Tibial nerve (tissue), 3 donors: ENCODE measurements at regions not wholly inside any gene's neighbourhood (a gene's known extent, or its start where the extent isn't known, plus 50 kb on each side); places are given as distances from the start of the nearest gene placed in this dataset.

Source experiments
- CTCF ChIP-seq, 5 experiments: fragments of 200-600 bp in 3 of 5; fragments of 450-650 bp in 2 of 5; sonication (generic) in 3 of 5; IDR thresholded peaks; one replicate each; pipeline ENCODE4 v1.5.1; 2016 to 2019; ENCODE audit warnings: antibody characterized with exemption in 5 of 5, mild to moderate bottlenecking in 3 of 5, moderate library complexity in 2 of 5
- POLR2A ChIP-seq, 2 donors: fragments of 450-650 bp; IDR thresholded peaks; one replicate each; pipeline ENCODE4 v1.6.1; 2017; ENCODE audit warnings: antibody characterized with exemption in 2 of 2, mild to moderate bottlenecking in 2 of 2, moderate library complexity in 2 of 2

DNA sequence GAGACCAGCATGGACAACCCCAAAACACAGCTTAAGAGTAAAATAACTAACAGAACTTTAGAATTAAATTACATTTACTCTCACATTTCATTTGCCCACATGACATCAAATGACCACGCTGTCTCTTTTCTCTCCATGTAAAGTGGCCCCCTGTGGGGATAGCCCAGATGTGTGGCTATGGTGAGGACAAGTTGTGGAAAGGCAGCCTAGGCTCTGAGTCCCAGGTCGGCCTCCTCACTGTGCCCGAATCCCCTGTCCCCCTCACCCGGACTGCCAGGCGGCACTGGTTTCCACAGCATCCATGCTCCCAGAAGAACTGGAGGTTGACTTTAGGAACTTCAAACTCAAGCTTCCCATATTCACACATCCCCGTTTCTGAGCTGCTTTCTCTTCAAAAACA, 111.8 kb upstream of the UQCRFS1 start:
- TF ChIP-seq POLR2A (IDR thresholded peaks at IDR 0.05) (no peak), CTCF (IDR thresholded peaks at IDR 0.05) (no peak)
